GM23248 (cell line): ENCODE measurements at regions not wholly inside any gene's neighbourhood (a gene's known extent, or its start where the extent isn't known, plus 50 kb on each side); places are given as distances from the start of the nearest gene placed in this dataset.

ENCODE experiments used
- EZH2 ChIP-seq: fragments of 200-600 bp; sonication (generic); IDR thresholded peaks from 2 replicates; pipeline ENCODE4 v1.6.1; 2018; ENCODE audit warnings: antibody characterized with exemption, mild to moderate bottlenecking; ENCODE audit not compliant: insufficient read depth, poor library complexity, severe bottlenecking
- EZH2phosphoT487 ChIP-seq: fragments of 200-600 bp; sonication (generic); IDR thresholded peaks from 2 replicates; pipeline ENCODE4 v1.6.1; 2018; ENCODE audit warnings: antibody characterized with exemption, moderate library complexity, mild to moderate bottlenecking, low read depth; ENCODE audit not compliant: insufficient read depth

DNA sequence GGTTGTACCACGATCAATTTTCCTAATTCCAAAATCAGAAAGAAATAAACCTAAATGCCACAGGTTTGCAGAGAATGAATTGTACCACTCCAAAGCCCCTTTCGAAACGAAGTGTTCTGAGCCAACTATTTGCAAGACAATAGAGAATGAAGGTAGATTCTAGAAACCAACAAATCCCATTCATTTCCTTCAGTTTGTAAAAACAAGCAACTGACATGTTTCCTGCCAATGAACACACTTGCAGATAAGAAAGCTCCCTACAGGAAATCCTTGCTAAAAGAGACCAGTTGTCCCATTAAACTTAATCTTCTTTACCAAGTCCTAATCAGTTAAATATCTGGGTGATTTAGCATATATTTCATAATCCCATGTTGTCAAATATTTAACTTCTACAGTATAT lies 198.4 kb upstream of the FOXN3 start:
- TF ChIP-seq EZH2 (no peak), EZH2phosphoT487 (no peak)
